Coronary artery (tissue), 2 donors: ENCODE measurements at regions not wholly inside any gene's neighbourhood (a gene's known extent, or its start where the extent isn't known, plus 50 kb on each side); places are given as distances from the start of the nearest gene placed in this dataset.
"Not testable (repeated sequence)": the region's sequence is repeated elsewhere in the genome, so short reads cannot be mapped to it uniquely, and the experiment has no call there.

ENCODE experiments used
- DNase-seq: peaks from one replicate; pipeline ENCODE4 v3.0.0-alpha.2; 2017; ENCODE audit warnings: low spot score
- H3K27ac ChIP-seq, 2 donors: fragments of 200-600 bp; sonication (generic); one replicate each; pipeline ENCODE4 v1.5.1; 2016 to 2019
- H3K4me3 ChIP-seq: fragments of 200-600 bp; sonication (generic); 2 replicates; pipeline ENCODE4 v1.5.1; 2016; ENCODE audit warnings: mild to moderate bottlenecking, moderate library complexity
- TF ChIP-seq, protein P1 (sequence below): fragments of 200-600 bp; sonication (generic); IDR thresholded peaks from one replicate; pipeline ENCODE4 v1.5.1; 2019; ENCODE audit warnings: antibody characterized with exemption

DNA sequence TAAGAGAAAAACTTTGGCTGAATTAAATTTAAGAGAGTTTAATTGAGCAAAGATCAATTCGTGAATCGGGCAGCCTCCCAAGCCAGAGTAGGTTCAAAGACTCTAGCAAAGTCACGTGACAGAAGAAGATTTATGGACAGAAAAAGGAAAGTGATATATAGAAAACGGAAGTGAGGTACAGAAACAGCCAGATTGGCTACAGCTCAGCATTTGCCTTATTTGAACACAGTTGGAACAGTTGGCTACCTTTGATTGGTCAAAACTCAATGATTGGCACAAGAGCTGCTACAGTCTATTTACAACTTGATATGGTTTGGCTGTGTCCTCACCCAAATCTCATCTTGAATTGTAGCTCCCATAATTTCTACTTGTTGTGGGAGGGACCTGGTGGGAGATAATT is 102.6 kb downstream of the PLG start:
- TF ChIP-seq, protein P1, sequence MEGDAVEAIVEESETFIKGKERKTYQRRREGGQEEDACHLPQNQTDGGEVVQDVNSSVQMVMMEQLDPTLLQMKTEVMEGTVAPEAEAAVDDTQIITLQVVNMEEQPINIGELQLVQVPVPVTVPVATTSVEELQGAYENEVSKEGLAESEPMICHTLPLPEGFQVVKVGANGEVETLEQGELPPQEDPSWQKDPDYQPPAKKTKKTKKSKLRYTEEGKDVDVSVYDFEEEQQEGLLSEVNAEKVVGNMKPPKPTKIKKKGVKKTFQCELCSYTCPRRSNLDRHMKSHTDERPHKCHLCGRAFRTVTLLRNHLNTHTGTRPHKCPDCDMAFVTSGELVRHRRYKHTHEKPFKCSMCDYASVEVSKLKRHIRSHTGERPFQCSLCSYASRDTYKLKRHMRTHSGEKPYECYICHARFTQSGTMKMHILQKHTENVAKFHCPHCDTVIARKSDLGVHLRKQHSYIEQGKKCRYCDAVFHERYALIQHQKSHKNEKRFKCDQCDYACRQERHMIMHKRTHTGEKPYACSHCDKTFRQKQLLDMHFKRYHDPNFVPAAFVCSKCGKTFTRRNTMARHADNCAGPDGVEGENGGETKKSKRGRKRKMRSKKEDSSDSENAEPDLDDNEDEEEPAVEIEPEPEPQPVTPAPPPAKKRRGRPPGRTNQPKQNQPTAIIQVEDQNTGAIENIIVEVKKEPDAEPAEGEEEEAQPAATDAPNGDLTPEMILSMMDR = no peak
- DNase-seq = no peak
- H3K4me3 ChIP-seq = no peak overlapping the region
- H3K27ac ChIP-seq = no peak overlapping the region

DNA sequence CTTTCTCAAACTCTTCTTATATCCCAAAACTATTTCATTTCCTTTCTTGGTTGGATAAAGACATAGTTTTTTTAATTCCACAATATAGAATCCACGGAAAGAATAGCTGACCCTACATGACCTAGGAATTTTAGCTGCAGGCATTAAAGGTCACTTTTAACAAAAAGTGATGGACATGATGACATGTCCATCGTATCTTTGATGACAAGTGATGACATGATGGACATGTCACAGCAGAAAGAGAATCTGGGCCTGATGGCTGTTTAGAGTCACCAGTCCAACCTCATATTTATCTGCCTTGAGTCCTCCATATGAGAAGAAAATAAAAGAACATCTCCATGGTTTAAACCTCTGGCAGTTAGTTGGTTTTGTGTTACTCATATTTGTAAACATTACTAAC is 106.2 kb downstream of the PLG start:
- DNase-seq = no peak
- TF ChIP-seq, protein P1 = no peak
- Histone ChIP-seq H3K27ac (no peak overlapping the region), H3K4me3 (no peak overlapping the region)

DNA sequence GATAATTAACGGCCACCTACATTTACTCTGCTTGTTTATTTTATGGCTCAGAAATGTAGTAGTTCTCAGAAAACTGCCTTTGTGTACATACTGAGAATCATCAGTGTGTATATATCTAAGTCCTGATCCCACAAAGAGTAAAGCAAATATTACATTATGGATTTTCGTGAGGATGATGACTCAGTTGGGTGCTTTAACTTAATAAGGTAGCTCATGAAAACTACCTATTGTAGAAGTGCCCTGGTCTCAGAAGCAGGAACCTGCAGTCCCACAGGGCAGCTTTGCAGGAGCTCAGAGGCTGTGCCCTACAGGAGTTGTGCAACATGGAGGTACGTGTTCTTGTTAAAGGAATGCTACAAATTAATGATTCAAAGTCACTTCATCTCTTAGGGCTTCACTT is 108.2 kb downstream of the PLG start:
- no peak overlapping the region for H3K27ac ChIP-seq
- TF ChIP-seq, protein P1 = no peak
- no peak for DNase-seq
- no peak overlapping the region for H3K4me3 ChIP-seq

DNA sequence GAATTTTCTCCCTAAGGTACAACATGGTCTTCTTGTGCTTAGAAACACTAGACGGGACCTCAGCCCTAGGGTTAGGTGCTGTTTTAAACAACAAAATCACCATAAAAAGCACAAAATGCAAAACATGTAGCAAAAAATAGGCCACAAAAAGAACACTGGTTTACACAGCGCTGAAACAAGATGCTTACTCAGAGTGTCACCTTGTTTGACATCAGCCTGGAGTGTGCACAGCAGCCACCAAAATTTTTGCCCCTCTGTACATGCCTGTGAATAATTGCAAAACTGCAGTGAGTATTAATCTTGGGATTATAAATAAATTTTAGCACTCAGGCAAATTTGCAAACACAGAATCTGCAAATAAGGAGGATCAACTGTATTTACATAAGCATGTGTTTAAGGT is 110.1 kb downstream of the PLG start:
- no peak for DNase-seq
- TF ChIP-seq, protein P1 = no peak
- H3K27ac ChIP-seq = no peak overlapping the region
- H3K4me3 ChIP-seq = no peak overlapping the region

DNA sequence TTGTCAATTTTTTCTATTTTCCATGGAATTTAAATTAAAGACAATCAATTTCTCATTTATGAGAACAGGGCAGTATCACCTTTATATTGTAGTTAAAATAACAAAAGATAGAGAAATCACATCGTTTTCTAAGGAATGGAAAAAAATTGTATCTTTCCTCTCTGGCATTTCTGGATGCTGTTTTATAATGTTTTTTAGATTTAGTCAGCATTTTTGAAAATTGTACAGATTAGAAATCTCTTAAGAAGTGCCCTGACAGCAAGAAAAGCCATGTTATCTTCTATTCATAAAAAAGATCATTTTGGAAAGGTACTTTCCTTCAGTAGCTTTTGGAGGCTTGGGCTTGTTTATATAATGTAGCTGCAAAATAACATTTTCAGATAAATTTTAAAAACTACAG is 116.9 kb downstream of the PLG start:
- Histone ChIP-seq H3K4me3 (no peak overlapping the region), H3K27ac (no peak overlapping the region)
- TF ChIP-seq, protein P1 = no peak
- DNase-seq = no peak

DNA sequence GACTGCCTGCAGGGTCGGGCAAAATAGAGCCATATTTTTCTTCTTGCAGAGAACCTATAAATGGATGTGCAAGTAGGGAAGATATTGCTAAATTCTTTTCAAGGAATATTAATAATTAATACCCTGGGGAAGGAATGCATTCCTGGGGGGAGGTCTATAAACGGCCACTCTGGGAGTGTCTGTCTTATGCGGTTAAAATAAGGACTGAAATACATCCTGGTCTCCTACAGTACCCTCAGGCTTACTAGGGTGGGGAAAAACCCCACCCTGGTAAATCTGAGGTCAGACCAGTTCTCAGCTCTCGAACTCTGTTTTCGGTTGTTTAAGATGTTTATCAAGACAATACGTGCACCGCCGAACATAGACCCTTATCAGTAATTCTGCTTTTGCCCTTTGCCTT is 118.6 kb downstream of the PLG start:
- H3K27ac ChIP-seq, DNase-seq, H3K4me3 ChIP-seq: not testable (repeated sequence)

DNA sequence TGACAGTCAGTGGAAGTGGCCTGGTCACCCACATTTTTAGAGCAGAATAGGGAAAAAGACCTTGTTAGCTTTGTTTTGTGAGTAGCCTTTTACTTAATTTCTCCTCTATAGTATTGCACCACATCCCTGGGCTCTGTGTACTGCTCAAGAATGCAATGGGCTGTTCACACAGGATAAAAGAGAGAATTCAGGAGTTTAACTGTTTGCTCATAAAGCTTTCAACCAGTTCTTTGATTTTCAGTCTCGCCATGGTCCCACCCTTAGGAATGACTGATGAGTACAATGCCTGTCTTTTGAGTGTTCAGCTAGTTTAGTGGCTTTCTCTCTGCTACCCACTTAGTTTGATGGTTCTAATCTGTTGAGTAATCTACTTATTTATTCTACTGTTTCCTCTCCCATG is 129.7 kb downstream of the PLG start:
- DNase-seq = no peak
- Histone ChIP-seq H3K27ac (no peak overlapping the region), H3K4me3 (no peak overlapping the region)
- TF ChIP-seq, protein P1 = no peak

DNA sequence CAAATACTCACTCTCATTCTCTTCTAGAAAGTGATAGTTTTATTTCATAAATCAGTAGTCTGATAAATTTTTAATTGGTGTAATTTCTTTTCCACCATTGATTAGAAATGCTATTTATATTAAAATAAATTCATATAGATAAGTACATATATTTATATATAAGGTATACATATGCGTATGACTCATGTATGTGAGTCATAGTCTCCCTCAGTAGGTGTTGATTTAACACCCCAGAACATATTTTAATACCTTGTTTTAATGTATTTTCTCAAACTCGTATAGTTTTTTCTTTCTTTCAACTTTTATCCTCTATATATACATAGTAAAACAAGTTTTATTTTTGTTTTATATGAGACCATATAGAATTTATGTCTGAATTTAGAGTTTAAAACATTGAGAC is 130.4 kb downstream of the PLG start:
- H3K4me3 ChIP-seq = no peak overlapping the region
- no peak for DNase-seq
- no peak overlapping the region for H3K27ac ChIP-seq
- TF ChIP-seq, protein P1 = no peak
